HG02588 (cell line): ENCODE measurements at regions not wholly inside any gene's neighbourhood (a gene's known extent, or its start where the extent isn't known, plus 50 kb on each side); places are given as distances from the start of the nearest gene placed in this dataset.
"Not testable (repeated sequence)": the region's sequence is repeated elsewhere in the genome, so short reads cannot be mapped to it uniquely, and the experiment has no call there.

Experiments used
- ATAC-seq: cut with Tn5 transposase; IDR thresholded peaks from one replicate; pipeline ENCODE4 v1.9.1; 2021; ENCODE audit warnings: mild to moderate bottlenecking, moderate library complexity; ENCODE audit not compliant: unreplicated experiment

DNA sequence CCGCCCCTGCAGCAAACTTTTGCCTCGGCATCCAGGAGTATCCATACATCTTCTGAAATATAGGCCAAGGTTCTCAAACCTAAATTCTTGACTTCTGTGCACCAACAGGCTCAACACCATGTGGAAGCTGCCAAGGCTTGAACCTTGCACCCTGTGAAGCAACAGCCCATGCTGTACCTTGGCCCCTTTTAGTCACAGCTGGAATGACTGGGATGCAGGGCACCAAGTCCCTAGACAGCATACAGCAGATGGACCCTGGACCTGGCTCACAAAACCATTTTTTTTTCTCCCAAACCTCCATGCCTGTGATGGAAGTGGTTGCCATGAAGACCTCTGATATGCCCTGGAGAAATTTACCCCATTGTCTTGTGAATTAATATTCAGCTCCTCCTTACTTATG, 233.8 kb upstream of the KCND2 start:
- ATAC-seq: no peak

DNA sequence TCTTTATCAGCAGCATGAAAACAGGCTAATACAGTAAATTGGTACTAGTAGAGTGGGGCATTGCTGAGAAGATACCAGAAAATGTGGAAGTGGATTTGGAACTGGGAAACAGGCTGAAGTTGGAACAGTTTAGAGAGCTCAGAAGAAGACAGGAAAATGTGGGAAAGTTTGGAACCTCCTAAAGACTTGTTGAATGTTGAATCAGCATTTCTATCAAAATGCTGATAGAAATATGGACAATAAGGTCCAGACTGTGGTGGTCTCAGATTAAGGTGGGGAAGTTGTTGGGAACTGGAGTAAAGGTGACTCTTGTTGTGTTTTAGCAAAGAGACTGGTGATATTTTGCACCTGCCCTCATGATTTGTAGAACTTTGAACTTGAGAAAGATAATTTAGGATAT, 231.2 kb upstream of the KCND2 start:
- ATAC-seq: no peak

DNA sequence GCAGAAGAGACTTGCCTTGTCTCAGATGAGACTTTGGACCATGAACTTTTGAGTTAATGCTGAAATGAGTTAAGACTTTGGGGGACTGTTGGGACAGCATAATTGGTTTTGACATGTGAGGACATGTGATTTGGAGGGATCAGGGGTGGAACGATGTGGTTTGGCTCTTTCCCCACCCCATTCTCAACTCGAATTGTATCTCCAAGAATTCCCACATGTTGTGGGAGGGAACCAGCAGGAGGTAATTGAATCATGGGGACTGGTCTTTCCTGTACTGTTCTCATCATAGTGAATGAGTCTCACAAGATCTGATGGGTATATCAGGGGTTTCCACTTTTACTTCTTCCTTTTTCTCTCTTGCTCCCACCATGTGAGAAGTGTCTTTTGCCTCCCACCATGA, 229.7 kb upstream of the KCND2 start:
- no peak for ATAC-seq

DNA sequence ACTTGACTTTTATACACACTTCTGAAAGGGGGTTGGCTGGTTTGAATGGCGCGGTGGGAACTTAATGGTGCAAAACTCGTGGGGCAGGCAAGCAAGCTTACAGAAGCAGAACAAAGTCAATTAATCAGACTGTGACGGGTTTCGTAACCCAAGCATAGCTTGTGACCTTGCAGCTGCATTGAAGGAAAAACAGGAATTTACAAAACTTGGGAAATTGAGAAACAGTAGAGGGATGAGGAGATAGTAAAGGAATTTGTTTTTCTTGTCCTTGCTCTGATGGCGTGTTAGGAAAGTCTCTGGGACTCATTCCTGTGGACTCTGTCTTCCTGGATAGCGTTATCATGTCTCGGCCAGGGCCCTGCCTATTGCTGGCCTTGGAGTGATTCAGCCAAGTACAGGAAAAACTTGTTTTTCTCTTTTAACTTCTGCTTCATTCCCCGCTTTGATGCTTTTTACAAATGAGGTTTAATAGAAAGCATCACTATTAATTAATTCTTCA, 220.0 kb upstream of the KCND2 start:
- no peak for ATAC-seq

DNA sequence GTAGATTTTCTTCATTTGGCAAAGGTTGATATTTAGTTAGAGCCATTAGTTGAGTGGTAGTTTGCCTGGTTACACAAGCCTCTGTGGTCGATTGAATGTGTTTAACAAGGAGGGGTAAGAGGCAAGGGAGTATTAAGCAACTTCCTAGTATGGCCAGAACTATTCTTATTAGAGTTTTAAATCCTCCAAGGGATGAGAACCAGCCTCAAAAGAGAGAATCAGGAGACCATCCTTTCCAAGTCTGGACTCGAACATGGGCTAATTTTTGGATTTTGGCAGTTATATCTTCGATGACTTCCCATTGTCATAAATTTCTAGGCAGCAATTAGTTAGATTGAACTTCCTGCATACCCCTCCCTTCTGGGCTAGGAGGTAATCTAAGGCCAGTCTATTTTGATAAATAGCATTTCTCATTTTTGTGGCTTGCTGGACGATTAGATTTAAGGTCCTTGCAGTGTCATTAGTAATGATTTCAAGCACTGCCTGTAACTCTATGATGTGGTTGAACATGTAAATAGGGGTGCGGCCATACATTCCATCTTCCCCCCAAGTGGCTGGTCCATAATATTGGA, 219.5 kb upstream of the KCND2 start:
- ATAC-seq: no peak

DNA sequence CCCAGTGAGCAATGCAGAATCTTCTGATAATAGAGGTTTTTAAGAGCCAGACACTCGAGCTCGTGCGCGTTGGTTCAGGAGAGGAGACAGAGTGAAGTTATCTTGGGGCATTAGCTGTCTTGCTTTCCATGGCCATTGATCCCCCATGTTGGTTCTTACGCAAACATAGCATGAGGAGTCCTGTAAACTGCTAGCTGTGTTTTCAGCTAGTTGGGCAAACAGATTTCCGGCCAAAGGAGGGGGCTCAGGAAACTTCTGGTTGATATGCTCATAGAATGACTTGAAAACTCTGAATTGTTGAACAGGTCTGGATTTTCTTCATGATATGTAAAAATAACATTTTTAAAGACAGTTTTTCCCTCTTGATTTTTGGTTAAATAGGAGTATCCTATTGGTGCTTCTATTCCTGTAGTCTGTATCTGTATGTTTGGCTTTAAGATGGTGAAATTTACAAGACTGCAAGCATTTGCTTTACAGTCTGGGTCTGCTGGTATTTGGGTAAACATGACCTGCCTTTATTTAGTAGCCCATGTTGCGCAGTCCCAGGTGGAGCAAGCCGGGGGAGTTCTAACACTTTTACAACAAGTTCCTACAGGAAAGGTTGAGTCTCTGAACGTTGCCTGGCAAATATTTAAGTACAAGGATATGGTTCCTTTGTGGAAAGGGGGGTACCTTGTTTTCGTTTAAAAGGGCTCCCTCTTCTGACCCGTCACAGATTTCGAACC, 218.4 kb upstream of the KCND2 start:
- ATAC-seq: no peak

DNA sequence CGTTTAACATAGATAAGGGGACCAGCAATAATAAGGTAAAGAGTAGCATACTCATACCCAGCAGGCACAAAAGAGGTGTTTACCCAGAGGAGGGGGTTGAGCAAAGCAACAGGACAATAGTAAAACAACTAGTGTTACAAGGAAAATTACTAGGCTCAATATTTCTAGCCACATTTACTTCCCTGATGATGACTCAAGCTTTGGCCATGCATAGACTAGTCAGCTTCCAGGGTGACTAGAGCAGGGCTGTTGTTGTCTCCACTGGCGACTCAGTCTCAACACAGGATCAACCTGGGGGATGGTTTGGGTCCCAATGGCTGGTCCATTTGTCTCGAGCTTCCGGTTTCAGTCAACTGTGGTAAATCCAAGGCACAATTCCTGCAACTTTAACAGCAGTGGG, 217.7 kb upstream of the KCND2 start:
- ATAC-seq: no peak

DNA sequence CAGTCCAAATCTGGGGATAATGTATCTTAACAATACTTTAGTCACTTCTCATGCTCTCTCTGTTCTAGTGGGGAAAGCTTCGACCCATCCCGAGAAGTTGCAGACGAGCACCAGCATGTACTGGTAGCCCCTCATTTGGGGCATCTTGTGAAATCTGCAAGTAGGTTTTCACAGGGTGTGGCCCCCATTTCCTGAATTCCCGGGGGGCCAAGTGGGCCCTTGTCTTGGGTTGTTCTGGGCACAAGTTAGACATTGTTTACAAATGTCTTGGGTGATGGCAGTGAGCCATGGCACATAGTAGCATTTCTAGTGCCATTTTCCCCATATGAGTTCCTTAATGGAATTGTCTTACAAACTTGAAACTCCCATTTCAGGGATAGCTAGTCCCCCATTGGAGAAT, 216.7 kb upstream of the KCND2 start:
- no peak for ATAC-seq

DNA sequence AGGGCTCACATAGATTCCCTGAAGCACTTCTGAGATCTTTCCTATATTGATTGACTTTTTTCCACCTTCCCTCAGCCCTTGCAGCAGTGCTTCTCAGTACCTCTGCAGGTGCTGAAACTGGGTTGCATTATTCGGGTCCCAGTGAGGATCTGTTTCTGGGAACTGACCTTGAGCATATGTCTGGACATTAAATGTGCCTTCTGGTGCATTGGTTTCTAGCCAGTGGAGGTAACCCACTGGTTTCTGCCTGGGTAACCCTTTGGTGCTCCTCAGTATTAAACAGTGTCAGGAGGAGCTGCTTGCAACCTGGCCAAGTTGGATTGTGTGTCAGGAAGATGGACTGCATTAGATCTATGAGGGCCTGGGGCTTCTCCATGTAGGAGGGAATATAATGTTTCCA, 213.3 kb upstream of the KCND2 start:
- ATAC-seq: no peak

DNA sequence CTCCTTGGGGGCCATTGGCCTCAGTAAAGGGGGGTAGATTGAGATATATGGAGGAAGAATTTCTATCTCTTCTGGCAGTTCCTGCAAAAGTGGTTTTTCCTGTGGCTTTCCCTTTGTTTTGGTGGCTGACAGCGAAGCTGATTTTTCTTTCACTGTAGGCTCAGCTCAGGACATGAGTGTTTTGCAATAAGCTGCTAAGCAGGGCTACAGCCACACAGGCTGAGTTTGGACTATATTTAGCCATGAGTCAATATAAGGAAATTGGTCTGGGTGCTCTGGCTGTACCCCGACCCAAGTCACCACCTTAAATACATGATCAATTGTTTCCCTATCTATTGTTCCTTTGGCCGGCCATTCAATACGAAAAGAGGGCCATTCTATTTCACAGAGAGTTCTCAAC, 212.7 kb upstream of the KCND2 start:
- no peak for ATAC-seq

DNA sequence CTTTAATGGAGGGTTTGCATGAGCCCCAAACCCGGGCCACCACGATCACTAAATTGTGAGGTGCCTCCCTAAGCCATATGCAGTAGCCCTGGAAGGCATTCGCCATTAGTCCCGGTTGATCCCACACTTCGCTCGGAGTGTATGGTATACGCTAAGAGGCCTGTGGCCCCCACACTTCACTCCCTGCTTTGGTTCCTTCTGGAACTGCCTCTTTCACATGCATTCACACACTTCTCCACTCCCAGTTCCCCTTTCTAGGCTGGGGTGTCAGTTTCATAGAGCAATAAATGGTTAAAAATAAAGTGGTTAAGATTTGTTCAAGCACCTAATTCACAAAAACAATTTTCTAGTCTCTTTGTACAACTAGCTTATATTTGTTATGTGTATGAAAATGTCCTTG, 212.1 kb upstream of the KCND2 start:
- ATAC-seq: no peak

DNA sequence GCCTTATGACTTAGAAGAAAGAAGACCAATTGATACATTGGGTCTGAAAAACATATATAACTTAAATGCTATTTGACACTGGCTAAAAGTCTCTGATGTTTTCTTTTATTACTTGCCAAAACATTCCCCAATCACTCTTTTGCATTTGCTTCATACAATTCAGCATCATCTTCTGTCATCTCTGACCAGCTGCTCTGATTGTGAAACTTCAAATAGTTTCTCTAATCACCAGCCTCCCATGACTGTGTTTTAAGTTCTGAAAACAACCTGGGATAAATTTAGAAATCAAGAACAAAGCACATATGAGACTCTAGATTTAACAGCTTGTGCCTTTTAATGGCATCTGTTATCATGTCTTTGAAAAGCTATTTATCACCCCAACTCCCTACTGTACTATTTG, 208.4 kb upstream of the KCND2 start:
- ATAC-seq: peak; percentile 81

DNA sequence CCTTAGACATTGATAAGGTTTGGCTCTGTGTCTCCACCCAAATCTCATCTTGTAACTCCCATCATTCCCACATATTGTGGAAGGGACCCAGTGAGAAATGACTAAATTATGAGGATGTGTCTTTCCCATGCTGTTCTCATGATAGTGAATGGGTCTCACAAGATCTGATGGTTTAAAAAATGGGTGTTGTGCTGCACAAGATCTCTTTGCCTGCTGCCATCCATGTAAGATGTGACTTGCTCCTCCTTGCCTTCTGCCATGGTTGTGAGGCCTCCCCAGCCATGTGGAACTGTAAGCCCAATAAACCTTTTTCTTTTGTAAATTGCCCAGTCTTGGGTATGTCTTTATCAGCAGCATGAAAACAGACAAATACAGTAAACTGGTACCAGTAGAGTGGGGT, 206.1 kb upstream of the KCND2 start:
- not testable (repeated sequence) for ATAC-seq

DNA sequence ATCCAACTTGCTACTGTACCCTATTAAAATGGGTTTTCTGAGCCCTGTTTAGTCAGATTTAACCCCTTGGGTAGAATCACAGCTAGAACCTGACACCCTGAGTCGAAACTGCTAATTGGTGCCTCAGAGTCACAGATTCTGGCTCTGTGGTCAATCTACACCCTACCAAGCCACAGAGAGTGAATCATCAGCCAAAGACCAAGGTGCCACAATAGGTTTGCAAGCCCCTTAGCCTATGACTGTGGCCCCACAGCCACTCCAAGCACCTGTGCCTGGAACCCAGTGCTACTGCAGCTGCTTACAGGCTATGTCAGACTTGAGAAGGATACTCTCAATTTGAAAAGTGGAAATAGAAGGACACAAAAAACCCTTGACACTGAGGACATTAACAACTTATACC, 202.8 kb upstream of the KCND2 start:
- ATAC-seq: no peak

DNA sequence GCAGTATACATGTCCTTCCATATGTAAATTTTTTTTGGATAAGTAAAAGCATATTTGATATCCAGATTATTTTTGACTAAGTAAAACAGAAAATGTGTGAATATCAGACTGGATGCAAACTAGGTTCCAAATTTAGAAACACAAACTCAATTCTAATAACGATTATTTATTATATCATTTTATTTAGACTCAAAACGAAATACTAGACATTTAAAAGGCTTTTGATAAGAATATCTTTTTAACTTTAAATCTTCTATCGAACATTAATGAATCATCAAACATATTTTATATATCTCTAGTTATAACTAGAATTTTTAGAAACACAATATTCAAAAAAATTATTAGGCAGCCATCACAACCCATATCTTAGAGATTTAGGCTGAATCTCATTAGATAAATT, 195.2 kb upstream of the KCND2 start:
- no peak for ATAC-seq

DNA sequence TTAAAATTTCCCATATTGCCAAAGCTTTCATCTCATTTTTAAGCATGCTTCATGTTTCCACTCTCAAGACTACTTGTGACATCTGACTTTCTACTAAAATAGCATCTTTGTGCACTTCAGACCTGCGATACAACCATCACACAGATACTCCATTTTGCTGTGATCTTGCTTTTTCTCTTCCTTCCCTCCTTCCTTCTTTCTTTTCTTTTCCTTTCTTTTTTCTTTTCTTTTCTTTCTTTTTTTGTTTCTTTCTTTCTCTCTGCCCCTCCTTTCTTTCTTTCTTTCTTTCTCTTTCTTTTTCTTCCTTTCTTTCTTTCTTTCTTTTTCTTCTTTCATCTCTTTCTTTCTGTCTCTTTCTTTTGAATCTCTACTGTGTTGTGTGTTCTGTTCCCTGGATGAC, 194.0 kb upstream of the KCND2 start:
- ATAC-seq: no peak

DNA sequence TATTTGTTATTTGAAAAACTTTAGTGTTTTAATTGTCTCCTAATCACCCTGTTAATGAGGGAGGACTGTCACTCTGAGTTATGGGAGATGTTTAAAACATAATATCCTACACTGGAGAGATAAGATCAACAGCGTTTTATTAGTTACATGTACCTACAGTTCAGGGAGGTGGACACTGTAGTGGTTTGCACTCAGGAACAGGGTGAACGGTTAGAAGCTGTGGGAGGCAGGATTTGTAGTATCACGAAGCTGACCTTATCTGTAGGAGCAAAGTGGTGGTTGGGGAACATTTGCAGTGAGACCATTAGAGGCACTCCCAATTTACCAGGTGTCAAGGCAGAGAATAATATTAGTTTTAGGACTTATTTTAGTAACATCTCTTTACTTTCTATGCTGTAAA, 193.3 kb upstream of the KCND2 start:
- ATAC-seq: no peak

DNA sequence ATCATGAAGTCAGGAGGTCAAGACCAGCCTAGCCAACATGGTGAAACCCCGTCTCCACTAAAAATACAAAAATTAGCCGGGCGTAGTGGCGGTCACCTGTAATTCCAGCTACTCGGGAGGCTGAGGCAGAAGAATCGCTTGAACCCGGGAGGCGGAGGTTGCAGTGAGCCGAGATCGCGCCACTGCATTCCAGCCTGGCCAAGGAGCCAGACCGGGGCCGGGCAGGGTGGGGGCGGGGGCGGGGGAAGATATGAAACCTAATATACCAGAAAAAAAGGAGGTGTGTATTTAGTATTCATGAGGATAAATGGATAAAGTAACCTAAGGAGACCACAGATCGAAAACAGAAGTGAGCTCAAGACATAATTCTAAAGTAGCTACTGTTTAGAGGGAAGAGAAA, 186.5 kb upstream of the KCND2 start:
- ATAC-seq: not testable (repeated sequence)

DNA sequence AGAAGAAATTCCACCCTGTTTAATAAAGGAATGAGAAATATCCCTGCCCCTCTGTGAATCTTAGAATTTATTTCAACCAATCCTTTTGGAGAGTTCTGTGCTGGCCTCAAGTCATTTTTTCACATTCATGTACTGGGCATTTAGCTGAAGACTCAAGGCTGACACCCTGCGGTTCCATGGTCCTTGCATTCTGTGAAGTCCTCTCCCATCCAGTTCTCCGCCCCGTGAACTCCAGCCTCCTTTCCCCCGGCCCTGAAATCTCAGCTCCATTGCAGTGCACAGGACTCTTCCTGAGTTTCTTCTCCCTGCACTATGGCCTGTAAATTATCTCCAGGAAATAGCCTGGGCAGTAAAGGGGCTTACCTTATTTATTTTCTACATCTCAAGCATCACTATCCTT, 183.0 kb upstream of the KCND2 start:
- ATAC-seq: no peak

DNA sequence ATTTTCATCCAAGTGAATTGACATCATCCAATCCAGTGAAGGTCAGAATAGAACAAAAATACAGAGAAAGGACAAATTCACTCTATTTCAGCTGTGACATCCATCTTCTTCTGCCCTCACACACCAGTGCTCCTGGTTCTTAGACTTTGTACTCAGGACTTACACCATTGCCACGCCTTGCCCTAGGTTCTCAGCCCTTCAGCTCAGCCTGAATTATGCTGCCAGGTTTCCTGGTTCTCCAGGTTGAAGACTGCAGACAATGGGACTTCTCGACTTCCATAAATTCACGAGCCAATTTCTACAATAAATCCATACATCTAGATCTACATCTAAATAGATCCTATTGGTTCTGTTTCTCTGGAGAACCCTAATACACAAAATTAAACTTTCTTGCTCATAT, 181.2 kb upstream of the KCND2 start:
- ATAC-seq: no peak

DNA sequence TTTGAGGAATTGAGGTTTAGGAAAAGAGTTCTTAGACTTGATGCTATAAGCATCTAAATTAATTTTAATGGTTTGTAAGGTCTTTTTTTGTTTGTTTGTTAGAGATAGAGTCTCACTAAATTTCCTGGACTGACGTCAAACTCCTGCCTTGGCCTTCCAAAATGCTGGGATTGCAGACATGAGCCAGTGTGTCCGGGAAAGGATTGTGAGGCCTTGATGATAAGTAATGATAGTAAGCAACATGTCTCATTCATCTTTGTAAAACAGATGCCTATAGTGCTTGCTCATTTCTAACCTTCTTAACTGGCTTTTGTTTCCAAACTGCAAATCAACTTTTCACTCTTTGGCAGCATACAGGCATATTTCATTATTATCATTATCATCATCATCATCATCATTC, 176.0 kb upstream of the KCND2 start:
- no peak for ATAC-seq

DNA sequence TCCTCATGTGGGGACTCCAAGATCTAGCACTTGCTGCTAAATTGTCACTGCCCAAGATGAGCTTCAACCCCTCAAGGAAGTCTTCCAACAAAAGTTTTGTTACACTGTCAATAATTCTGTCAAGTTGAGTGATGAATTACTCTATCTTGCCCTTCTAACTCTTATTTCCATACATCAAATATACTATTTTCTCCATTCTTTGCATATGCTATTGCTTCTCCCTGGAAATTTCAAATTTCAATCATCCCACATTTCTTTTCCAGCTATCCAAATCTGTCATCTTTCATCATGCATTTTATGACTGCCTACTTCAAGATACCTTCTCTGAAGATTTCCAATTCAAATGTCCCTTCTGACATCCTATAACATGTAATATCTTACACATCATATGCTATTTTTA, 175.2 kb upstream of the KCND2 start:
- ATAC-seq: no peak

DNA sequence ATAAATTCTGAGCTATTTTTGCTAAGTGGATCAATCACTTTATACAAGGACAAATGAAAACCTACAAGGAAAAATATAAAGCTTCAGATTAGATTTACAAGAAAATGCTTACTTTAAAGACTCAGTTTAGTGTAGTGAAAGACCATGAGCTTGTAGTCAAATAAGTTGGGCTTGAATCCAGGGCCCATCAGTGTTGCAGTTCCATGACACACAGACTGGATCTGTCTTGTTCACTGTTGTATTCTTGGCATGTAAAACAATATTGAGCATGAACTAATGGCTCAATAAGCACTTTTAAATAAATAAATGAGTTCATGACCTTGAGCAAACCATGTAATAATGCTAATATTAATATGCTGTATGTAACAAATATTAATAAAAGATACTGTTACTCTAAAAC, 164.6 kb upstream of the KCND2 start:
- no peak for ATAC-seq
